H1 (cell line): ENCODE measurements at regions not wholly inside any gene's neighbourhood (a gene's known extent, or its start where the extent isn't known, plus 50 kb on each side); places are given as distances from the start of the nearest gene placed in this dataset.

Experiments used
- CTCF ChIA-PET: fragments of 300-600 bp; sonication (Branson Sonifier 250); formaldehyde crosslinking; loops from one replicate; lab custom pipeline; 2021; ENCODE audit not compliant: partially characterized antibody; lab: Charles Lee
- POLR2A ChIA-PET: fragments of 300-600 bp; sonication (Branson Sonifier 250); formaldehyde crosslinking; loops from one replicate; lab custom pipeline; 2021; ENCODE audit warnings: inconsistent platforms; ENCODE audit not compliant: partially characterized antibody; lab: Charles Lee
- DNase-seq, 2 experiments: peaks; one replicate each; pipeline versions ENCODE4 v3.0.0 to v3.0.0-alpha.2; 2010 to 2022; ENCODE audit warnings: low spot score in 2 of 2, low read depth in 1 of 2, mixed read lengths in 1 of 2
- FAIRE-seq: peaks from 2 replicates; lab custom pipeline; 2011; peaks lifted over from hg19 to GRCh38; lab: Jason Lieb, UNC
- H2AFZ ChIP-seq: 2 replicates; pipeline ENCODE4 v1.8.1; 2012; ENCODE audit warnings: low read length, inconsistent platforms
- H2AK5ac ChIP-seq: 2 replicates; pipeline ENCODE4 v1.6.1; 2013; ENCODE audit warnings: low read depth, low read length
- H2BK120ac ChIP-seq: replicated peaks from 2 replicates; pipeline ENCODE3; 2013; ENCODE audit warnings: low read depth, low read length, inconsistent platforms
- H2BK12ac ChIP-seq: 2 replicates; pipeline ENCODE4 v1.6.1; 2013; ENCODE audit warnings: low read depth, low read length
- H2BK15ac ChIP-seq: 2 replicates; pipeline ENCODE4 v1.6.1; 2013; ENCODE audit warnings: low read length
- H2BK20ac ChIP-seq: 2 replicates; pipeline ENCODE4 v1.6.1; 2013; ENCODE audit warnings: low read length
- H2BK5ac ChIP-seq: 2 replicates; pipeline ENCODE4 v1.6.1; 2013; ENCODE audit warnings: low read depth, low read length
- H3K14ac ChIP-seq: 2 replicates; pipeline ENCODE4 v1.6.1; 2013; ENCODE audit warnings: inconsistent platforms; ENCODE audit not compliant: insufficient read length
- H3K18ac ChIP-seq: 2 replicates; pipeline ENCODE4 v1.6.1; 2013; ENCODE audit warnings: low read length; ENCODE audit errors: extremely low read depth
- H3K23ac ChIP-seq: 2 replicates; pipeline ENCODE4 v1.6.1; 2013; ENCODE audit warnings: inconsistent platforms; ENCODE audit not compliant: insufficient read length
- H3K23me2 ChIP-seq: 2 replicates; pipeline ENCODE4 v1.6.1; 2013; ENCODE audit warnings: low read depth, low read length
- H3K27ac ChIP-seq: 2 replicates; pipeline ENCODE4 v1.6.1; 2011; ENCODE audit warnings: low read depth, low read length, inconsistent platforms
- H3K27me3 ChIP-seq, 4 experiments: replicated peaks in 1 of 4; 1 replicate in 1 of 4; 2 replicates in 3 of 4; pipeline versions ENCODE4 v1.6.1 to v1.8.1; 2011 to 2013; ENCODE audit warnings: low read length in 3 of 4, mild to moderate bottlenecking in 3 of 4, inconsistent platforms in 2 of 4, mixed read lengths in 2 of 4, moderate library complexity in 1 of 4; ENCODE audit not compliant: control insufficient read depth in 3 of 4, insufficient read depth in 3 of 4; ENCODE audit errors: extremely low read depth in 1 of 4
- H3K36me3 ChIP-seq, 4 experiments: 2 replicates each; pipeline versions ENCODE4 v1.6.1 to v1.8.1; 2011 to 2013; ENCODE audit warnings: mild to moderate bottlenecking in 4 of 4, low read length in 3 of 4, moderate library complexity in 2 of 4, control low read depth in 1 of 4, inconsistent platforms in 1 of 4; ENCODE audit not compliant: insufficient read depth in 4 of 4, control insufficient read depth in 2 of 4
- H3K4ac ChIP-seq: replicated peaks from 2 replicates; pipeline ENCODE3; 2013; ENCODE audit warnings: low read length, low read depth, mixed read lengths, inconsistent platforms; ENCODE audit not compliant: insufficient read length
- H3K4me1 ChIP-seq, 4 experiments: replicated peaks in 1 of 4; 1 replicate in 1 of 4; 2 replicates in 3 of 4; pipeline versions ENCODE4 v1.6.1 to v1.8.1; 2011 to 2013; ENCODE audit warnings: low read length in 3 of 4, inconsistent platforms in 2 of 4, mixed read lengths in 1 of 4; ENCODE audit not compliant: insufficient read depth in 4 of 4, control insufficient read depth in 3 of 4
- H3K4me2 ChIP-seq, 2 experiments: 2 replicates each; pipeline versions ENCODE4 v1.6.1 to v1.8.1; 2011 to 2013; ENCODE audit warnings: low read depth in 2 of 2, low read length in 2 of 2, control low read depth in 1 of 2, inconsistent platforms in 1 of 2, mild to moderate bottlenecking in 1 of 2; ENCODE audit not compliant: insufficient read depth in 1 of 2
- H3K4me3 ChIP-seq, 4 experiments: fragments of 200-600, 300-600 bp in 1 of 4; sonication (generic), shearing (Covaris generic), sonication (Bioruptor Twin) in 1 of 4; 2 replicates each; pipeline versions ENCODE4 v1.5.1 to v1.8.1; 2011 to 2016; ENCODE audit warnings: low read length in 4 of 4, low read depth in 3 of 4, control low read depth in 2 of 4, inconsistent platforms in 2 of 4, mild to moderate bottlenecking in 2 of 4, mixed read lengths in 1 of 4, moderate library complexity in 1 of 4; ENCODE audit not compliant: insufficient read depth in 2 of 4; ENCODE audit errors: extremely low read depth in 1 of 4
- H3K56ac ChIP-seq: replicated peaks from 2 replicates; pipeline ENCODE3; 2013; ENCODE audit warnings: low read depth, mild to moderate bottlenecking, mixed read lengths, low read length, inconsistent platforms; ENCODE audit not compliant: insufficient read length
- H3K79me1 ChIP-seq: 2 replicates; pipeline ENCODE4 v1.6.1; 2013; ENCODE audit warnings: low read depth, low read length, control low read depth
- H3K79me2 ChIP-seq, 2 experiments: 2 replicates each; pipeline versions ENCODE4 v1.6.1 to v1.8.1; 2012 to 2013; ENCODE audit warnings: low read length in 2 of 2, mild to moderate bottlenecking in 2 of 2, inconsistent platforms in 1 of 2; ENCODE audit not compliant: insufficient read depth in 2 of 2, control insufficient read depth in 1 of 2
- H3K9ac ChIP-seq, 4 experiments: replicated peaks in 1 of 4; 1 replicate in 1 of 4; 2 replicates in 3 of 4; pipeline versions ENCODE4 v1.6.1 to v1.8.1; 2011 to 2013; ENCODE audit warnings: low read depth in 3 of 4, low read length in 3 of 4, control low read depth in 2 of 4, mild to moderate bottlenecking in 2 of 4, moderate library complexity in 2 of 4, inconsistent platforms in 1 of 4; ENCODE audit errors: extremely low read depth in 1 of 4
- H3K9me3 ChIP-seq, 2 experiments: 2 replicates each; pipeline versions ENCODE4 v1.6.1 to v1.8.1; 2012 to 2013; ENCODE audit warnings: mild to moderate bottlenecking in 2 of 2, moderate library complexity in 2 of 2, control low read depth in 1 of 2, inconsistent platforms in 1 of 2, low read depth in 1 of 2, low read length in 1 of 2, mixed read lengths in 1 of 2; ENCODE audit not compliant: insufficient read depth in 2 of 2
- H4K20me1 ChIP-seq, 2 experiments: replicated peaks in 1 of 2; 2 replicates each; pipeline versions ENCODE3 to v1.8.1; 2011 to 2013; ENCODE audit warnings: inconsistent platforms in 2 of 2, low read length in 2 of 2, mild to moderate bottlenecking in 1 of 2; ENCODE audit not compliant: insufficient read depth in 2 of 2, control insufficient read depth in 1 of 2
- H4K5ac ChIP-seq: 2 replicates; pipeline ENCODE4 v1.6.1; 2013; ENCODE audit warnings: low read length, low read depth, mixed read lengths, inconsistent platforms; ENCODE audit not compliant: insufficient read length
- H4K8ac ChIP-seq: 2 replicates; pipeline ENCODE4 v1.8.0; 2013; ENCODE audit warnings: mild to moderate bottlenecking, moderate library complexity, low read length, inconsistent platforms; ENCODE audit not compliant: insufficient read depth; ENCODE audit errors: extremely low read depth
- H4K91ac ChIP-seq: replicated peaks from 2 replicates; pipeline ENCODE3; 2013; ENCODE audit warnings: low read length, mixed read lengths, inconsistent platforms; ENCODE audit not compliant: insufficient read length
- BRCA1 ChIP-seq: IDR thresholded peaks from 2 replicates; pipeline ENCODE4 v1.6.1; 2012; ENCODE audit warnings: low read depth, low read length, improper control_type of control experiment
- CBX8 ChIP-seq: fragments of 300-800, 300-1000 bp; sonication (generic); IDR thresholded peaks from 2 replicates; pipeline ENCODE4 v1.7.1; 2016; ENCODE audit warnings: low read depth, low read length, borderline replicate concordance
- SRF ChIP-seq: IDR thresholded peaks from 2 replicates; pipeline ENCODE4 v1.6.1; 2011; ENCODE audit warnings: mild to moderate bottlenecking, low read depth, low read length, moderate library complexity
- WGBS, 2 experiments: shearing (Covaris generic) in 1 of 2; methylation state at CpG; one replicate each; pipeline versions ENCODE4 v1.1.6 to v1.1.7; 2013 to 2015; ENCODE audit warnings: low lambda C conversion rate in 2 of 2, mixed read lengths in 2 of 2, inconsistent platforms in 1 of 2, low coverage in 1 of 2, missing lambda C conversion rate in 1 of 2; ENCODE audit not compliant: insufficient replicate concordance in 2 of 2, insufficient coverage in 1 of 2, insufficient read length in 1 of 2; ENCODE audit errors: extremely low coverage in 1 of 2, missing lambda C conversion rate in 1 of 2; 5-methylcytosine and 5-hydroxymethylcytosine counted together

GRCh38 chr14:43260056-43260455, 1247.0 kb downstream of the FSCB start:
- H3K23ac ChIP-seq, result no peak overlapping the region
- H2BK12ac ChIP-seq, result no peak overlapping the region
- no peak overlapping the region for H3K4me3 ChIP-seq
- TF ChIP-seq CBX8 (no peak), BRCA1 (no peak), SRF (no peak)
- H4K8ac ChIP-seq, result no peak overlapping the region
- FAIRE-seq (no peak), DNase-seq (no peak)
- no peaks in the 10 kb centered on the region for H3K27me3 ChIP-seq
- H3K79me2 ChIP-seq, result no peaks in the 10 kb centered on the region
- no peak overlapping the region for H2BK15ac ChIP-seq
- no peak overlapping the region for H3K27ac ChIP-seq
- H3K9ac ChIP-seq, result no peak overlapping the region
- 0 out of 7 replicates have a peak, but pooled peaks cover 0 to 2% (median 0%) of the 10 kb centered on the region in 4 experiments for H3K4me1 ChIP-seq
- no peak overlapping the region for H4K5ac ChIP-seq
- no peaks in the 10 kb centered on the region for H4K20me1 ChIP-seq
- peaks cover 4 to 6% of the 10 kb centered on the region in 2 experiments; a peak in 2 of 4 replicates for H3K9me3 ChIP-seq
- no peaks in the 10 kb centered on the region for H3K79me1 ChIP-seq
- no peaks in the 10 kb centered on the region for H3K36me3 ChIP-seq
- H2BK20ac ChIP-seq, result no peak overlapping the region
- no peak overlapping the region for H3K4ac ChIP-seq
- ChIA-PET CTCF (no interaction called here), POLR2A (no interaction called here)
- no peak overlapping the region for H3K4me2 ChIP-seq
- H3K23me2 ChIP-seq, result no peaks in the 10 kb centered on the region
- no peak overlapping the region for H3K18ac ChIP-seq
- no peak overlapping the region for H2AFZ ChIP-seq
- H2BK120ac ChIP-seq, result no peak overlapping the region
- no peak overlapping the region for H4K91ac ChIP-seq
- H2AK5ac ChIP-seq, result no peak overlapping the region
- H3K14ac ChIP-seq, result no peak overlapping the region
- 89% methylated on average over 4 of the region's 4 CpGs; no CpG with 5 or more reads in 1 of the 2 experiments for WGBS, 2 experiments
- H2BK5ac ChIP-seq, result no peak overlapping the region
- no peak overlapping the region for H3K56ac ChIP-seq
